GM12878 (cell line): ENCODE measurements at regions not wholly inside any gene's neighbourhood (a gene's known extent, or its start where the extent isn't known, plus 50 kb on each side); places are given as distances from the start of the nearest gene placed in this dataset.

ENCODE experiments used
- ATF7 ChIP-seq: fragments of 450-650 bp; IDR thresholded peaks from 2 replicates; pipeline ENCODE4 v1.6.1; 2016; ENCODE audit warnings: low read depth, mild to moderate bottlenecking
- BHLHE40 ChIP-seq, 2 experiments: fragments of 450-650 bp in 1 of 2; IDR thresholded peaks; 2 replicates each; pipeline ENCODE4 v1.6.1; 2011 to 2017; ENCODE audit warnings: low read depth in 2 of 2, borderline replicate concordance in 1 of 2, improper control_type of control experiment in 1 of 2, low read length in 1 of 2, mild to moderate bottlenecking in 1 of 2
- IKZF1 ChIP-seq: fragments of 450-650 bp; conservative IDR thresholded peaks from 2 replicates; pipeline ENCODE4 v1.6.1; 2017; ENCODE audit warnings: antibody characterized with exemption, mild to moderate bottlenecking
- MTA2 ChIP-seq: fragments of 450-650 bp; IDR thresholded peaks from 2 replicates; pipeline ENCODE4 v1.6.1; 2016; ENCODE audit warnings: low read depth, mild to moderate bottlenecking, moderate library complexity
- NBN ChIP-seq: fragments of 450-650 bp; IDR thresholded peaks from 2 replicates; pipeline ENCODE4 v1.6.1; 2016
- NFIC ChIP-seq: IDR thresholded peaks from 2 replicates; pipeline ENCODE4 v1.6.1; 2012; ENCODE audit warnings: low read depth, mild to moderate bottlenecking, inconsistent platforms, low read length, moderate library complexity
- RUNX3 ChIP-seq: IDR thresholded peaks from 2 replicates; pipeline ENCODE4 v1.6.1; 2012; ENCODE audit warnings: low read length, inconsistent platforms
- TCF7 ChIP-seq: IDR thresholded peaks from 2 replicates; pipeline ENCODE4 v1.6.1; 2014; ENCODE audit warnings: antibody characterized with exemption, borderline replicate concordance
- ZNF217 ChIP-seq: fragments of 450-650 bp; IDR thresholded peaks from 2 replicates; pipeline ENCODE4 v1.6.1; 2017; ENCODE audit warnings: antibody characterized with exemption, mild to moderate bottlenecking
- ZNF24 ChIP-seq: fragments of 450-650 bp; IDR thresholded peaks from 2 replicates; pipeline ENCODE4 v1.6.1; 2017; ENCODE audit warnings: antibody characterized with exemption, mild to moderate bottlenecking
- TF ChIP-seq, protein P1 (sequence below): IDR thresholded peaks from 2 replicates; pipeline ENCODE4 v1.6.1; 2012; ENCODE audit warnings: low read length, inconsistent platforms
- TF ChIP-seq, protein P2 (sequence below): fragments of 450-650 bp; IDR thresholded peaks from 2 replicates; pipeline ENCODE4 v1.6.1; 2016; ENCODE audit warnings: mild to moderate bottlenecking
- TF ChIP-seq, protein P3 (sequence below): fragments of 450-650 bp; IDR thresholded peaks from 2 replicates; pipeline ENCODE4 v1.6.1; 2017; ENCODE audit warnings: mild to moderate bottlenecking, moderate library complexity

DNA sequence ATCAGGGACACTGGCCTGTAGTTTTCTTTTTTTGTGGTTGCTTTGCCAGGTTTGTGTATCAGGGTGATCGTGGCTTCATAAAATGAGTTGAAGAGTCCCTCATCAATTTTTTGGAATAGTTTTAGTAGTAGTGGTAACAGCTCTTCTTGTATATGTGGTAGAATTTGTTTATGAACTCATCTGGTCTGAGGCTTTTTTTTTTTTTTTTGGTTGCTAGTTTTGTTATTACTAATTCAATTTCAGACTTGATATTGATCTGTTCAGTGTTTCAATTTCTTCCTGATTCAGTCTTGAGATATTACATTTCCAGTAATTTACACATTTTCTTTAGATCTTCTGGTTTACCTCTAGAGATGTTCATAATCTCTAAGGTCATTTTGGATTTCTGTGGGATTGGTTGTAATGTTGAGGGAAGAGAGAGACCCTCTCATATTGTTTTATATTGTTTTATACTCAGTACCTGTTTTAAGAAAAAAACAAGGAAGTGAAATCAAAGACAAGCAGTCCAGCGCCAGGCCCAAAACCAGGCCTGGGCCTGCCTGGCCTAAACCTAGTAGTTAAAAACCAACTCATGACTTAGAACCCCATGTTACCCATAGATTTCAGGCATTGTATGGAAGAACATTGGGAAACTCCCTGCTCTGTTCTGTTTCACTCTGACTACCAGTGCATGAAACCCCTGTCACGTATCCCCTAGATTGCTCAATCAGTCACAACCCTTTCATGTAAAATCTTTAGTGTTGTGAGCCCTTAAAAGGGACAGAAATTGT is 836.7 kb upstream of the NDST4 start (continued):
- TF ChIP-seq, protein P1, sequence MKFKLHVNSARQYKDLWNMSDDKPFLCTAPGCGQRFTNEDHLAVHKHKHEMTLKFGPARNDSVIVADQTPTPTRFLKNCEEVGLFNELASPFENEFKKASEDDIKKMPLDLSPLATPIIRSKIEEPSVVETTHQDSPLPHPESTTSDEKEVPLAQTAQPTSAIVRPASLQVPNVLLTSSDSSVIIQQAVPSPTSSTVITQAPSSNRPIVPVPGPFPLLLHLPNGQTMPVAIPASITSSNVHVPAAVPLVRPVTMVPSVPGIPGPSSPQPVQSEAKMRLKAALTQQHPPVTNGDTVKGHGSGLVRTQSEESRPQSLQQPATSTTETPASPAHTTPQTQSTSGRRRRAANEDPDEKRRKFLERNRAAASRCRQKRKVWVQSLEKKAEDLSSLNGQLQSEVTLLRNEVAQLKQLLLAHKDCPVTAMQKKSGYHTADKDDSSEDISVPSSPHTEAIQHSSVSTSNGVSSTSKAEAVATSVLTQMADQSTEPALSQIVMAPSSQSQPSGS, result peak; percentile 41
- TF ChIP-seq ZNF217 (0 out of 2 replicates have a peak, but pooled peaks have one; percentile 29), ZNF24 (0 out of 2 replicates have a peak, but pooled peaks have one; percentile 11), BHLHE40 (IDR thresholded peaks at IDR 0.05; ENCODE audit: borderline replicate concordance in 1 of 2, low read depth in 2 of 2, low read length in 1 of 2) (peak in 1 of 2 experiments; percentile 12; a peak in 1 of 4 replicates), NBN (0 out of 2 replicates have a peak, but pooled peaks have one; percentile 30), MTA2 (peak; percentile 39; the same call in 1 of the 2 replicates), TCF7 (peak; percentile 17; the same call in 1 of the 2 replicates), ATF7 (peak; percentile 73), RUNX3 (peak; percentile 67; the same call in 1 of the 2 replicates), NFIC (peak; percentile 71), IKZF1 (peak; percentile 37)
- TF ChIP-seq, protein P2, sequence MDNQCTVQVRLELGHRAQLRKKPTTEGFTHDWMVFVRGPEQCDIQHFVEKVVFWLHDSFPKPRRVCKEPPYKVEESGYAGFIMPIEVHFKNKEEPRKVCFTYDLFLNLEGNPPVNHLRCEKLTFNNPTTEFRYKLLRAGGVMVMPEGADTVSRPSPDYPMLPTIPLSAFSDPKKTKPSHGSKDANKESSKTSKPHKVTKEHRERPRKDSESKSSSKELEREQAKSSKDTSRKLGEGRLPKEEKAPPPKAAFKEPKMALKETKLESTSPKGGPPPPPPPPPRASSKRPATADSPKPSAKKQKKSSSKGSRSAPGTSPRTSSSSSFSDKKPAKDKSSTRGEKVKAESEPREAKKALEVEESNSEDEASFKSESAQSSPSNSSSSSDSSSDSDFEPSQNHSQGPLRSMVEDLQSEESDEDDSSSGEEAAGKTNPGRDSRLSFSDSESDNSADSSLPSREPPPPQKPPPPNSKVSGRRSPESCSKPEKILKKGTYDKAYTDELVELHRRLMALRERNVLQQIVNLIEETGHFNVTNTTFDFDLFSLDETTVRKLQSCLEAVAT, result peak; percentile 65
- TF ChIP-seq, protein P3, sequence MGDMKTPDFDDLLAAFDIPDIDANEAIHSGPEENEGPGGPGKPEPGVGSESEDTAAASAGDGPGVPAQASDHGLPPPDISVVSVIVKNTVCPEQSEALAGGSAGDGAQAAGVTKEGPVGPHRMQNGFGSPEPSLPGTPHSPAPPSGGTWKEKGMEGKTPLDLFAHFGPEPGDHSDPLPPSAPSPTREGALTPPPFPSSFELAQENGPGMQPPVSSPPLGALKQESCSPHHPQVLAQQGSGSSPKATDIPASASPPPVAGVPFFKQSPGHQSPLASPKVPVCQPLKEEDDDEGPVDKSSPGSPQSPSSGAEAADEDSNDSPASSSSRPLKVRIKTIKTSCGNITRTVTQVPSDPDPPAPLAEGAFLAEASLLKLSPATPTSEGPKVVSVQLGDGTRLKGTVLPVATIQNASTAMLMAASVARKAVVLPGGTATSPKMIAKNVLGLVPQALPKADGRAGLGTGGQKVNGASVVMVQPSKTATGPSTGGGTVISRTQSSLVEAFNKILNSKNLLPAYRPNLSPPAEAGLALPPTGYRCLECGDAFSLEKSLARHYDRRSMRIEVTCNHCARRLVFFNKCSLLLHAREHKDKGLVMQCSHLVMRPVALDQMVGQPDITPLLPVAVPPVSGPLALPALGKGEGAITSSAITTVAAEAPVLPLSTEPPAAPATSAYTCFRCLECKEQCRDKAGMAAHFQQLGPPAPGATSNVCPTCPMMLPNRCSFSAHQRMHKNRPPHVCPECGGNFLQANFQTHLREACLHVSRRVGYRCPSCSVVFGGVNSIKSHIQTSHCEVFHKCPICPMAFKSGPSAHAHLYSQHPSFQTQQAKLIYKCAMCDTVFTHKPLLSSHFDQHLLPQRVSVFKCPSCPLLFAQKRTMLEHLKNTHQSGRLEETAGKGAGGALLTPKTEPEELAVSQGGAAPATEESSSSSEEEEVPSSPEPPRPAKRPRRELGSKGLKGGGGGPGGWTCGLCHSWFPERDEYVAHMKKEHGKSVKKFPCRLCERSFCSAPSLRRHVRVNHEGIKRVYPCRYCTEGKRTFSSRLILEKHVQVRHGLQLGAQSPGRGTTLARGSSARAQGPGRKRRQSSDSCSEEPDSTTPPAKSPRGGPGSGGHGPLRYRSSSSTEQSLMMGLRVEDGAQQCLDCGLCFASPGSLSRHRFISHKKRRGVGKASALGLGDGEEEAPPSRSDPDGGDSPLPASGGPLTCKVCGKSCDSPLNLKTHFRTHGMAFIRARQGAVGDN, result peak; percentile 67
